ENCODE measurements at regions not wholly inside any gene's neighbourhood (a gene's known extent, or its start where the extent isn't known, plus 50 kb on each side); places are given as distances from the start of the nearest gene placed in this dataset.
"Not testable (repeated sequence)": the region's sequence is repeated elsewhere in the genome, so short reads cannot be mapped to it uniquely, and the experiment has no call there.

DNA sequence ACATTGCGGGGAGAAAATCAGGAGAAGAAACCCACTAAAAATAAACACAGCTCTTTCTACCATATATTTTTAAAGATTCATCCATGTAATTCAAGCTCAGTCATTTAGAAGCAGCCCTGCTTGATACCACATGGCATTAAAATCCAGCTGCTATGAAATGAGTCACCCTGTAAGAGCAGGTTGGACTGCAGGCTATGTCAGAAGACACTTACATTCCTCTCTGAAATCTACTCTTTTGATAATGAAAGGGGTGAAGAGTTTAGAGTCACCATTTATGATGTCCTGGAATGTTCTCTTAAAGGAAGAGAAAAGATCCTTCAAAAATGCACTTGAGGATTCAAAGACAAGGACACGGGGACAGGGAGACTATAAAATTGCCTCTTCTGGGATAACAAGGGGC lies 100.6 kb upstream of the APCDD1 start:
- intact Hi-C loops (cut with DNase I): no loop called here
- no peaks in the 10 kb centered on the region for H3K9me3 ChIP-seq
- no peaks in the 10 kb centered on the region for H3K4me1 ChIP-seq
- H3K27me3 ChIP-seq: no peaks in the 10 kb centered on the region
- H3K9ac ChIP-seq (ENCODE audit: low read depth in 2 of 2, low read length in 2 of 2): no peak overlapping the region
- no peak overlapping the region for H3K4me3 ChIP-seq
- DNase-seq: no peak
- H3K27ac ChIP-seq: no peak overlapping the region
- H3K36me3 ChIP-seq: no peaks in the 10 kb centered on the region
- TF ChIP-seq, protein P1, sequence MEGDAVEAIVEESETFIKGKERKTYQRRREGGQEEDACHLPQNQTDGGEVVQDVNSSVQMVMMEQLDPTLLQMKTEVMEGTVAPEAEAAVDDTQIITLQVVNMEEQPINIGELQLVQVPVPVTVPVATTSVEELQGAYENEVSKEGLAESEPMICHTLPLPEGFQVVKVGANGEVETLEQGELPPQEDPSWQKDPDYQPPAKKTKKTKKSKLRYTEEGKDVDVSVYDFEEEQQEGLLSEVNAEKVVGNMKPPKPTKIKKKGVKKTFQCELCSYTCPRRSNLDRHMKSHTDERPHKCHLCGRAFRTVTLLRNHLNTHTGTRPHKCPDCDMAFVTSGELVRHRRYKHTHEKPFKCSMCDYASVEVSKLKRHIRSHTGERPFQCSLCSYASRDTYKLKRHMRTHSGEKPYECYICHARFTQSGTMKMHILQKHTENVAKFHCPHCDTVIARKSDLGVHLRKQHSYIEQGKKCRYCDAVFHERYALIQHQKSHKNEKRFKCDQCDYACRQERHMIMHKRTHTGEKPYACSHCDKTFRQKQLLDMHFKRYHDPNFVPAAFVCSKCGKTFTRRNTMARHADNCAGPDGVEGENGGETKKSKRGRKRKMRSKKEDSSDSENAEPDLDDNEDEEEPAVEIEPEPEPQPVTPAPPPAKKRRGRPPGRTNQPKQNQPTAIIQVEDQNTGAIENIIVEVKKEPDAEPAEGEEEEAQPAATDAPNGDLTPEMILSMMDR (IDR thresholded peaks at IDR 0.05): no peak

DNA sequence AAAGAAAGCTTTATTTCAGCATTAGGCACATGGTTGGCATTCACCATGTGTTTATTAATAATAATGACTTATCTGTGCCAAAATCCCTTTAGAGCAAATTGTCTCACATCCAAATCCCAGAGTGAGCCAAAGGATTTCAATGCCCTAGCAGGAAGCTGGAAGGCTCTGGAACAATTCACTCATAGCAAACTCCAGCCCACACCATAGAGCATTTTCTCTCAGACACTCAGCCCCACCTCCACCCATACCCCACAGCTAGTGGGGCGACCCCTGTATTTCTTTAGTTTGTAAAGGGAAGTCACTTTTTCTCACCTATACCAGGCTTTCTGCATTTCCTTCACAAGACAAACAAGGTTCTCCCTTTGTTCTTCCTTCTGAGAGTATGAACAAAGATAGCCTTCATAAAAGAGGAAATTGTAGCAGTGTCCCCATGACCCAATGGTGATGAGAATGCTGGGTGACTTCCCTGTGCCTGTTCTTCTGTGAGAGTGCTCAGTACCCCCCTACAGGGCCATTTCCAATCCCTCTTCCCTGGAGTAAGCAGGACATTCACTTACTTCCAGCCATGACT lies 100.1 kb upstream of the APCDD1 start:
- no peak for DNase-seq
- Histone ChIP-seq H3K36me3 (no peaks in the 10 kb centered on the region), H3K9ac (ENCODE audit: low read depth in 2 of 2, low read length in 2 of 2) (no peak overlapping the region), H3K4me3 (no peak overlapping the region), H3K4me1 (no peaks in the 10 kb centered on the region), H3K9me3 (no peaks in the 10 kb centered on the region), H3K27me3 (no peaks in the 10 kb centered on the region), H3K27ac (no peak overlapping the region)
- intact Hi-C loops (cut with DNase I): no loop called here
- TF ChIP-seq, protein P1 (IDR thresholded peaks at IDR 0.05): no peak

DNA sequence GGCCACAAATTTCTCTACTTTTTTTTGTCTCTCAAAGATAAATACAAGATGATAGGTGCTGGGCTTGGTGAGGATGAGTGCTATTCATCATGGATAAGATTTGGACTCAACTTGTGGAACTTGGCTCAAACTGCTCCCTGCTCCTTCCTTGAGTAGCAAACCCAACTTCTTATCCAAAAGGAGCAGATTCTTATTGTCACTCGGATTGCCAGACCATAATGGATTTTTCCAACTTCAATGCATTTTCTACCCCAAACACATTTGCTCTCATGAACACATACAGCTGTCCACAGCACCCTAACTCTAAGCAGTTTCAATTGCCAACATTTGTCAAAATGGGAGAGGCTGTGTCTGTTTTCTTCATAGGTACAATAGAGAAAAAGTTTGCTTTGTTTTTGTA lies 99.5 kb upstream of the APCDD1 start:
- TF ChIP-seq, protein P1 (IDR thresholded peaks at IDR 0.05): no peak
- Histone ChIP-seq H3K27ac (no peak overlapping the region), H3K27me3 (no peaks in the 10 kb centered on the region), H3K36me3 (no peaks in the 10 kb centered on the region), H3K4me1 (no peaks in the 10 kb centered on the region), H3K4me3 (no peak overlapping the region), H3K9me3 (no peaks in the 10 kb centered on the region), H3K9ac (ENCODE audit: low read depth in 2 of 2, low read length in 2 of 2) (no peak overlapping the region)
- DNase-seq: no peak
- intact Hi-C loops (cut with DNase I): no loop called here

DNA sequence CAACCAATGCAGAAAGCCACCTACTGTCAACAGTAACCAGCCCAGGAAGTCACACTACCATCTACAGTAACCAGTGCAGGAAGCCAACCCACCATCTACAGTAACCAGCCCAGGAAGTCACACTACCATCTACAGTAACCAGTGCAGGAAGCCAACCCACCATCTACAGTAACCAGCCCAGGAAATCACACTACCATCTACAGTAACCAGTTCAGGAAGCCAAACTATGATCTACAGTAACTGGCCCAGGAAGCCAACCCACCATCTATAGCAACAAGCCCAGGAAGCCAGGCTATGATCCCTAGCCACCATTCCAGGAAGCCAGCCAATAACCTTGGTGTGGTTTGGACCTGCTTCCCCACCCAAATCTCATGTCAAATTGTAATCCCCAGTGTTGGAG lies 97.4 kb upstream of the APCDD1 start:
- H3K36me3 ChIP-seq; H3K4me1 ChIP-seq; intact Hi-C loops (cut with DNase I); H3K4me3 ChIP-seq; DNase-seq; H3K9ac ChIP-seq (ENCODE audit: low read depth in 2 of 2, low read length in 2 of 2); H3K9me3 ChIP-seq; H3K27ac ChIP-seq; H3K27me3 ChIP-seq: not testable (repeated sequence)

DNA sequence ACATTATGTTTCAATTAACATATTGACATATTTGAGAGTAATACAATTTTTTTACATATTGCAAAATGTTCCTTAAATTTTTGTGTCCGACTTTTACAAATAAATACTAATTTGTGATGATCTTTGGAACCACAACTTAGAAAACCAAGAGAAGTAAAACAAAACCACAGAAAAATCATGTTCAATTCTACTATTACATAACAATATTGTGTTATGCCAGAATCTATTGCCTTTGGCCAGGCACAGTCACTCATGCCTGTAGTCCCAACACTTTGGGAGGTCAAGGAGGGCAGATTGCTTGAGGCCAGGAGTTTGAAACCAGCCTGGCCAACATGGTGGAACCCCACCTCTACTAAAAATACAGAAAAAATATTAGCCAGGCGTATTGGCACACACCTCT lies 92.8 kb upstream of the APCDD1 start:
- Histone ChIP-seq H3K36me3 (no peaks in the 10 kb centered on the region), H3K27ac (no peak overlapping the region), H3K4me1 (no peaks in the 10 kb centered on the region), H3K4me3 (no peak overlapping the region), H3K9me3 (no peaks in the 10 kb centered on the region), H3K9ac (ENCODE audit: low read depth in 2 of 2, low read length in 2 of 2) (no peak overlapping the region), H3K27me3 (no peaks in the 10 kb centered on the region)
- no peak for DNase-seq
- intact Hi-C loops (cut with DNase I): no loop called here
- TF ChIP-seq, protein P1 (IDR thresholded peaks at IDR 0.05): no peak

DNA sequence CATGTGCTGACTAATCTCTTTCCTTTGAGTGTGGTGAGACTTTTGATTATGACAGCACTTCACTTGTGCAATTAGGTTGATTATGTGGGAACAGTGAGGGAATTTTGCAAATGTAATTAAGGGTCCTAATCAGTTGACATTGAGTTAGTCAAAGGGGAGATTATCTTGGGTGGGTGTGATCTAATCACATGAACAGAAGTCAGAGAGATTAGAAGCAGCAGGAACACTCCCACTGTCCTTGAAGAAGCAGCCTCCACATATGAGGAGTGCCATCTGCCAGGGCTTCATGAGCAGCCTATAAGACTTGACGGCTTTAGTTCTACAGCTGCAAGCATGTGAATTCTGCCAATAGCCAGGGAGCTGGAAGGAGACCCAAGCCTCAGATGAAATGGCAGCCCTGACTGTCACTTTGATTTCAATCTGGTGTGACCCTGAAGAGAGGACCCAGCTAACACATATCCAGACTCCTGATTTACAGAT lies 89.4 kb upstream of the APCDD1 start:
- no peaks in the 10 kb centered on the region for H3K27me3 ChIP-seq
- H3K4me1 ChIP-seq: no peaks in the 10 kb centered on the region
- TF ChIP-seq, protein P1 (IDR thresholded peaks at IDR 0.05): no peak
- intact Hi-C loops (cut with DNase I): no loop called here
- DNase-seq: no peak
- H3K4me3 ChIP-seq: no peak overlapping the region
- H3K9me3 ChIP-seq: no peaks in the 10 kb centered on the region
- H3K27ac ChIP-seq: no peak overlapping the region
- H3K36me3 ChIP-seq: no peaks in the 10 kb centered on the region
- no peak overlapping the region for H3K9ac ChIP-seq (ENCODE audit: low read depth in 2 of 2, low read length in 2 of 2)

Measured in colonic mucosa (tissue), 4 donors.